Subcutaneous abdominal adipose tissue (tissue), 5 donors: ENCODE measurements at regions not wholly inside any gene's neighbourhood (a gene's known extent, or its start where the extent isn't known, plus 50 kb on each side); places are given as distances from the start of the nearest gene placed in this dataset.
A peak's percentile ranks its signal among the peaks of the same experiment; 100 is the strongest.

Source experiments
- H3K27ac ChIP-seq: one replicate; pipeline ENCODE4 v1.7.0; 2013; ENCODE audit warnings: low read depth, mild to moderate bottlenecking, inconsistent platforms, low read length, moderate library complexity
- H3K27me3 ChIP-seq, 5 donors: one replicate each; pipeline ENCODE4 v1.7.0; 2013; ENCODE audit warnings: low read length in 5 of 5, inconsistent platforms in 1 of 5; ENCODE audit not compliant: control insufficient read depth in 5 of 5, insufficient read depth in 4 of 5
- H3K36me3 ChIP-seq, 5 donors: one replicate each; pipeline ENCODE4 v1.7.0; 2013; ENCODE audit warnings: low read length in 5 of 5; ENCODE audit not compliant: control insufficient read depth in 5 of 5, insufficient read depth in 5 of 5
- H3K4me1 ChIP-seq, 5 donors: one replicate each; pipeline ENCODE4 v1.7.0; 2013; ENCODE audit warnings: low read length in 5 of 5, mild to moderate bottlenecking in 3 of 5, moderate library complexity in 1 of 5; ENCODE audit not compliant: control insufficient read depth in 5 of 5, insufficient read depth in 5 of 5
- H3K4me3 ChIP-seq, 5 donors: one replicate each; pipeline ENCODE4 v1.7.0; 2013; ENCODE audit warnings: low read length in 5 of 5, low read depth in 1 of 5
- H3K9ac ChIP-seq, 5 donors: one replicate each; pipeline ENCODE4 v1.7.0; 2013; ENCODE audit warnings: low read length in 5 of 5, mild to moderate bottlenecking in 4 of 5, moderate library complexity in 3 of 5
- H3K9me3 ChIP-seq, 5 donors: one replicate each; pipeline ENCODE4 v1.7.0; 2013; ENCODE audit warnings: low read length in 5 of 5; ENCODE audit not compliant: control insufficient read depth in 5 of 5
- donor health status: healthy.
- donor health status: healthy.
- donor health status: healthy.
- donor health status: healthy.
- donor health status: healthy.

DNA sequence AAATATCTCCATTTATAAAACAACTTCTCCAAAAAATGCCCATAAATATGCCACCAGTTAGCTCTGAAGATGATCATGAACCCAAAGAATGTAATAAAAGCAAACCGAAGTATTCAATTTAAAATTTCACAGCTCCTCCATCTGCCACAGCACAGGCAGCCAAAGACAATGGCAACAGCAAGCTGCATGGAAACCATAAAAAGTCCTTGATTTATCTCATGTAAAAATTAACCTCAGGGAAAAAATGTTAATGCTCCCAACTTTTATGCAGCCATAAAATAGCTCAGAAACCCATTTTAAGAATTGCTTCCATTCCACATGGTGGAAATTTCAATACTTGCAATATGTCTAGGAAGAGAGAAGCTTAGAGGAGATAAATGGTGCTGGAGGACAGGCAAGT, 132.3 kb upstream of the ARHGEF9 start:
- no peaks in the 10 kb centered on the region for H3K27me3 ChIP-seq
- no peaks in the 10 kb centered on the region for H3K36me3 ChIP-seq
- peaks cover 0 to 23% (median 16%) of the 10 kb centered on the region in 5 donors for H3K9me3 ChIP-seq
- no peak overlapping the region for H3K9ac ChIP-seq
- no peak overlapping the region for H3K4me3 ChIP-seq
- no peak overlapping the region for H3K27ac ChIP-seq
- H3K4me1 ChIP-seq, result no peaks in the 10 kb centered on the region

DNA sequence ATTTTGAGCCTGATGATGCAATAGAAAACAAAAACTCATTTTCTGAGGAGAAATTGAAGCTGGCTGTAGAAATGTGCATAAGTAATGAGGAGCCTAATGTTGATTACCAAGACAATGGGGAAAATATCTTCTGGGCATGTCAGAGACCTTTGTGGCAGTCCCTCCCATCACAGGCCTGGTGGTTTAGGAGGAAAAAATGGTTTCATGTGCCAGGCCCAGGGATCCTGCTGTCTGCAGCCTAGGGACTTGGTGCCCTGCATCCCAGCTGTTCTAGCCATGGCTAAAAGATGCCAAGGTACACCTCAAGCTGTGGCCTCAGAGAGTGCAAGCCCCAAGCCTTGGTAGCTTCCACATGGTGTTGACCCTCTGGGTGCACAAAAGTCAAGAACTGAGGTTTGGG, 128.7 kb upstream of the ARHGEF9 start:
- no peaks in the 10 kb centered on the region for H3K36me3 ChIP-seq
- H3K4me1 ChIP-seq, result no peaks in the 10 kb centered on the region
- peak overlapping the region in 1 of 5 donors; percentile 24 for H3K4me3 ChIP-seq
- no peaks in the 10 kb centered on the region for H3K27me3 ChIP-seq
- no peak overlapping the region for H3K9ac ChIP-seq
- no peak overlapping the region for H3K27ac ChIP-seq
- H3K9me3 ChIP-seq, result peaks cover 0 to 16% (median 13%) of the 10 kb centered on the region in 5 donors

DNA sequence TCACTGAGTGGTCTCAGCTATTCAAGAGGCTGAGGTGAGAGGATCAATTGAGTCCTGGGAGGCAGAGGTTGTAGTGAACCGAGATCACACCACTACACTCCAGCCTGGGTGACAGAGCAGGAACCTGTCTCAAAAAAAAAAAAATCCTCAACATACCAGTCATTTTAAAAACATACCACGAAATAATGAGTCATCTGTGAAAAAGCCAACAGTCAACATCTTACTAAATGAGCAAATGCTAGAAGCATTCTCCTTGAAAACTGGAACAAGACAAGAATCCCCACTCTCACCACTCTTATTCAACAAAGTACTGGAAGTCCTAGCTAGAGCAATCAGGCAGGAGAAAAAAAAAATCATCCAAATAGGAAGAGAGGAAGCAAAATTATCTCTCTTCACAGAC, 104.0 kb upstream of the ARHGEF9 start:
- no peak overlapping the region for H3K4me3 ChIP-seq
- no peaks in the 10 kb centered on the region for H3K4me1 ChIP-seq

DNA sequence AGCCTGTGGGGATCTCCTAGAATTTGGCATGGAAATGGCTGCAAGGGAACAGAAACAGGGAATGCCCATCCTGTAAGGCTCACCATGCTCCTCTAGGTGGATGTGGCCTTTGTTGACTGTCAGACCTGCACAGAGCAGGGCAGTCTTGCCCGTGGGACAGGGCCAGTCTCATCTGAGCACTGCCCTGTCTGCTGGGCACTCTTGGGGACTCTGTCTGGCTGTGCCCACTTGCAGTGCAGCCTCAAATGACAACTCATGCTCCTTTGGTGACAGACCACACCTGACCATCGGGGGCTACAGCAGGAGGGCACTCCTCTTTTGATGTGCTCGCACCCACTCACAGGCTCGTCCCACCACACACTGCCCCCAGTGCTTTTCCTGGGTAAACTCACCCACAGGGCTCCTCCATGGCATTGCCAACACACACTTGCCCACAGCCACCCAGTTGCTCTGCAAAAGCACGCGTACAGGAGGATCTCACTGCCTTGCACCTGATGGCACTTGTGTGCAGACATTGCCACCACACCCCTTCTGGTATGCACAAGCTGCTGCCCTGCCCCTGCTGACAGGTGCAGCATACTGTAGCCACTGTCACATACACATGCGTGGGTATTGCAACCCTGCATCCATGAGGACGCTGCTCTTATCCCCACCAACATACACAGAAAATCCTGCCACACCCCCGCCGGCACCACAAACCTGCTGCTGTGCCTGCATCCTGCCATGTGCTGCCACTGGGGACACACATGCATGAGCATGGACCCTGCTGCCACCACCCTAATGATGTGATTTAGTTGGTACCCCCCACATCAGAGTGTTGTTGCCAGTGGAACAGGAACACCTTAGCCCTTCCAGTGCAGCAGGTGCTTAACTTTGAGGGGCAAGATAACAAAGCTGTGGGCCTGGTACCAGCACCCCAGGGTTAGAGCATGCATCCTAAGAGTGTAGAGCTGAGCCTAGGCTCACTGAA, 100.1 kb upstream of the ARHGEF9 start:
- no peak overlapping the region for H3K9ac ChIP-seq
- no peak overlapping the region for H3K27ac ChIP-seq
- H3K4me3 ChIP-seq, result no peak overlapping the region
- H3K27me3 ChIP-seq, result peaks cover 0 to 7% (median 3%) of the 10 kb centered on the region in 5 donors
- no peaks in the 10 kb centered on the region for H3K36me3 ChIP-seq
- no peaks in the 10 kb centered on the region for H3K4me1 ChIP-seq
- peaks cover 2 to 10% (median 9%) of the 10 kb centered on the region in 5 donors for H3K9me3 ChIP-seq

More for the DNA sequence above, 104.0 kb upstream of the ARHGEF9 start:
- no peaks in the 10 kb centered on the region for H3K36me3 ChIP-seq
- H3K9ac ChIP-seq, result no peak overlapping the region
- peaks cover 0 to 7% (median 3%) of the 10 kb centered on the region in 5 donors for H3K27me3 ChIP-seq
- H3K9me3 ChIP-seq, result peaks cover 2 to 32% (median 24%) of the 10 kb centered on the region in 5 donors
- H3K27ac ChIP-seq, result no peak overlapping the region

DNA sequence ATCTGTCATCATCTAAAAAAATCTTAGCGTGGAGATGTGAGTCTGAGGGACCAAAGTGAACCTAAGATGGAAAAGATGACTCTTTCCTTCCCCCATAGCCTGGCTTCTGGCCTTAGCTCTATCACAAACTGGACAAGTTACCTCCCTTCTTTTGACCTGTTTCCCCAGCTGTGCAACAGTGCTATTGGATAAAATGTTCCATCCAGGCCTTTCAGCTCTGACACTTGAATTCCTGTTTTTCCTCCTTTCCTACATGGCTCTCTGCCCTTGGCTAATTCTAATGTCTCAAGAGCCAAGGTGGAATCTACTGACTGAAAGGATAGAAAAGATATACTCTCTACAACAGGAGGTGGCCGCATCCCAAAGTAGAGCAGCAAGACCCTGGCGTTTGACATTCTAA, 84.5 kb upstream of the ARHGEF9 start:
- no peaks in the 10 kb centered on the region for H3K36me3 ChIP-seq
- H3K27ac ChIP-seq, result no peak overlapping the region
- H3K27me3 ChIP-seq, result no peaks in the 10 kb centered on the region
- no peak overlapping the region for H3K4me3 ChIP-seq
- H3K4me1 ChIP-seq, result no peaks in the 10 kb centered on the region
- H3K9me3 ChIP-seq, result peaks cover 0 to 6% (median 0%) of the 10 kb centered on the region in 5 donors
- H3K9ac ChIP-seq, result no peak overlapping the region

DNA sequence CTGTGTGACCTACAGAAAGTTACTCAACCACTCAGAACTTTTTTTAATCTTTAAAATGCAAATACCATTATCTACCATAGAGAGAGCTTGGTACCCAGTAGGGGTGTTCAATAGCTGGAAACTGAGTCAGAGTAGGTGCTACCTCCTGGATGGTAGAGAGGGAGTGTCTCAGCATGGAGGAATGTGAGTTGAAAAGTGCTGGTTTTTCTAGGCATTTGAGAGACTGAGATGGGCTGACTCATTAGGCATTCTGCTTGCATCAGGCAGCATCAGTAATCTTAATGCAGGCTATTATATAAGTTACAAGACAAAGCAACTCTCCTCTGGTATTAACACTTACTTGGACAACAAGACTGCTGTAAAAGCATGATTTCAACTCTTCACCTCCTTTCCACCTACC, 70.9 kb upstream of the ARHGEF9 start:
- Histone ChIP-seq H3K9me3 (peaks cover 0 to 6% (median 0%) of the 10 kb centered on the region in 5 donors), H3K36me3 (no peaks in the 10 kb centered on the region), H3K4me3 (no peak overlapping the region), H3K27ac (no peak overlapping the region), H3K9ac (no peak overlapping the region), H3K27me3 (no peaks in the 10 kb centered on the region), H3K4me1 (no peaks in the 10 kb centered on the region)

DNA sequence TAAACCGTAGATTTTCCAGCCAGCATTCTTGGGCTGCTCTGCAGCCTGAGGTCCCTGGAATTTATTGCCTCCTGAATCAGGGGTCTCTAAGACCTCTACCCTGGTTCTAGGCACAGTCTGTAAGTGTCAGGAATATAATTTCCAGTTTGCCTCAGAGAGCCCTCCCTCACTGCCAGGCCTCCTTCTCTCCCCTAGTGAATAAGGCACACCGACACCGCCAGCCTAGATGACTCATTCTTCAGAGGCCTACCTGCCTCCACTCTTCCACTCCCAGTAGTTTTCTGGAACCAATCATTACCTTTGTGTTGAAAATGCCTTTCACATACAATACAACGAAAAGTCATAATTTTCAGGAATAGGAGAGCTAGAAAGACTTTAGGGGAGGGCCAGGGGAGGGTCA, 50.3 kb upstream of the ARHGEF9 start:
- Histone ChIP-seq H3K4me3 (no peak overlapping the region), H3K27me3 (peaks cover 0 to 4% (median 3%) of the 10 kb centered on the region in 5 donors)

More for the DNA sequence above, 50.3 kb upstream of the ARHGEF9 start:
- Histone ChIP-seq H3K4me1 (no peaks in the 10 kb centered on the region), H3K27ac (no peak overlapping the region), H3K36me3 (no peaks in the 10 kb centered on the region), H3K9ac (no peak overlapping the region), H3K9me3 (peaks cover 0 to 9% (median 0%) of the 10 kb centered on the region in 5 donors)
